H4 (cell line): ENCODE measurements at regions not wholly inside any gene's neighbourhood (a gene's known extent, or its start where the extent isn't known, plus 50 kb on each side); places are given as distances from the start of the nearest gene placed in this dataset.
A peak's percentile ranks its signal among the peaks of the same experiment; 100 is the strongest.

Experiments used
- DNase-seq: peaks from one replicate; pipeline ENCODE4 v3.0.0-alpha.2; 2015; ENCODE audit warnings: low spot score

- DNase-seq = no peak
Measured at GRCh38 chr2:176540995-176541394, 271.8 kb downstream of the MTX2 start.

- no peak for DNase-seq
Measured at GRCh38 chr2:176542476-176542875, 273.2 kb downstream of the MTX2 start.

- DNase-seq = no peak
Measured at GRCh38 chr2:176544557-176544956, 275.3 kb downstream of the MTX2 start.

GRCh38 chr2:176544991-176545956 lies 276.0 kb downstream of the MTX2 start:
- DNase-seq = no peak

- DNase-seq = no peak
Measured at GRCh38 chr2:176546550-176546949, 277.3 kb downstream of the MTX2 start.

GRCh38 chr2:176552501-176553135 lies 283.4 kb downstream of the MTX2 start:
- no peak for DNase-seq

GRCh38 chr2:176553685-176554100 lies 284.5 kb downstream of the MTX2 start:
- DNase-seq = peak; percentile 74

GRCh38 chr2:176554101-176555048 lies 285.1 kb downstream of the MTX2 start:
- DNase-seq = peak; percentile 63

- DNase-seq = no peak
Measured at GRCh38 chr2:176555112-176555511, 285.9 kb downstream of the MTX2 start.

GRCh38 chr2:176555781-176556180 lies 286.5 kb downstream of the MTX2 start:
- DNase-seq = no peak

GRCh38 chr2:176556373-176556772 lies 287.1 kb downstream of the MTX2 start:
- DNase-seq = no peak

- no peak for DNase-seq
Measured at GRCh38 chr2:176557821-176558220, 288.6 kb downstream of the MTX2 start.

GRCh38 chr2:176558574-176559140 lies 289.4 kb downstream of the MTX2 start:
- DNase-seq = no peak

- no peak for DNase-seq
Measured at GRCh38 chr2:176560296-176560695, 291.1 kb downstream of the MTX2 start.

GRCh38 chr2:176561706-176562105 lies 292.5 kb downstream of the MTX2 start:
- DNase-seq = no peak

GRCh38 chr2:176562359-176563078 lies 293.3 kb downstream of the MTX2 start:
- peak; percentile 56 for DNase-seq

- no peak for DNase-seq
Measured at GRCh38 chr2:176565641-176566323, 296.5 kb downstream of the MTX2 start.

- no peak for DNase-seq
Measured at GRCh38 chr2:176566496-176566895, 297.3 kb downstream of the MTX2 start.

GRCh38 chr2:176566961-176567360 lies 297.7 kb downstream of the MTX2 start:
- no peak for DNase-seq

- DNase-seq = no peak
Measured at GRCh38 chr2:176567361-176567760, 298.1 kb downstream of the MTX2 start.
